HEK293 (cell line): ENCODE measurements at regions not wholly inside any gene's neighbourhood (a gene's known extent, or its start where the extent isn't known, plus 50 kb on each side); places are given as distances from the start of the nearest gene placed in this dataset.

ENCODE experiments used
- CTCF ChIA-PET: fragments of 350-600 bp; formaldehyde crosslinking; extraction: SDS; loops from one replicate; lab custom pipeline; 2021; ENCODE audit warnings: antibody characterized with exemption; lab: Yijun Ruan, JAX
- POLR2A ChIA-PET: fragments of 300-600 bp; formaldehyde crosslinking; extraction: SDS; loops from one replicate; lab custom pipeline; 2020; ENCODE audit warnings: antibody characterized with exemption, inconsistent platforms; lab: Yijun Ruan, JAX
- H3K27ac ChIP-seq: fragments of 200-500 bp; sonication (Bioruptor generic); 2 replicates; pipeline ENCODE4 v1.5.1; 2014; ENCODE audit warnings: low read depth, low read length, control low read depth, inconsistent platforms; ENCODE audit errors: extremely low read depth
- H3K36me3 ChIP-seq, 2 experiments: fragments of 200-500 bp in 1 of 2; sonication (Bioruptor generic) in 1 of 2; 1 replicate in 1 of 2; 2 replicates in 1 of 2; pipeline ENCODE4 v1.5.1; 2014 to 2017; ENCODE audit warnings: inconsistent platforms in 2 of 2, low read length in 2 of 2; ENCODE audit not compliant: control insufficient read depth in 2 of 2, insufficient read depth in 1 of 2
- H3K4me1 ChIP-seq: fragments of 200-500 bp; sonication (Bioruptor generic); 2 replicates; pipeline ENCODE4 v1.5.1; 2014; ENCODE audit warnings: mild to moderate bottlenecking, low read length, inconsistent platforms; ENCODE audit not compliant: control insufficient read depth, insufficient read depth
- H3K4me3 ChIP-seq: 2 replicates; pipeline ENCODE4 v1.5.1; 2011; ENCODE audit warnings: low read depth, mild to moderate bottlenecking, control low read depth, low read length, moderate library complexity
- H3K9me3 ChIP-seq: fragments of 200-500 bp; sonication (Bioruptor generic); 2 replicates; pipeline ENCODE4 v1.5.1; 2014; ENCODE audit warnings: low read depth, low read length, inconsistent platforms; ENCODE audit not compliant: control insufficient read depth, insufficient read depth
- GLI2 ChIP-seq: fragments of 450-650 bp; formaldehyde crosslinking; IDR thresholded peaks from 2 replicates; pipeline ENCODE4; 2017; ENCODE audit warnings: missing biosample characterization, missing genetic modification characterization, low read depth, borderline replicate concordance
- HOXC10 ChIP-seq: sonication (generic); formaldehyde crosslinking; IDR thresholded peaks from 2 replicates; pipeline ENCODE4 v1.8.1; 2023; ENCODE audit warnings: mild to moderate bottlenecking, missing genetic modification reagents
- IKZF3 ChIP-seq: fragments of 450-650 bp; IDR thresholded peaks from 2 replicates; pipeline ENCODE4 v1.5.0; 2018; ENCODE audit warnings: missing biosample characterization, mild to moderate bottlenecking, missing genetic modification characterization, moderate library complexity
- MYNN ChIP-seq: fragments of 450-650 bp; formaldehyde crosslinking; IDR thresholded peaks from 2 replicates; pipeline ENCODE4 v1.5.1; 2016; ENCODE audit warnings: missing biosample characterization, missing genetic modification characterization, borderline replicate concordance
- PRDM10 ChIP-seq: fragments of 450-650 bp; formaldehyde crosslinking; IDR thresholded peaks from 2 replicates; pipeline ENCODE4 v1.5.1; 2016; ENCODE audit warnings: missing biosample characterization, missing genetic modification characterization
- SCRT1 ChIP-seq: fragments of 450-650 bp; formaldehyde crosslinking; IDR thresholded peaks from 2 replicates; pipeline ENCODE4 v1.5.1; 2016; ENCODE audit warnings: missing biosample characterization, missing genetic modification characterization, borderline replicate concordance
- TSHZ1 ChIP-seq: fragments of 450-650 bp; formaldehyde crosslinking; IDR thresholded peaks from 2 replicates; pipeline ENCODE4 v1.5.1; 2016; ENCODE audit warnings: missing biosample characterization, missing genetic modification characterization, borderline replicate concordance
- ZBTB48 ChIP-seq: fragments of 450-650 bp; formaldehyde crosslinking; IDR thresholded peaks from 2 replicates; pipeline ENCODE4 v1.5.1; 2016; ENCODE audit warnings: missing biosample characterization, missing genetic modification characterization
- ZBTB49 ChIP-seq: fragments of 450-650 bp; formaldehyde crosslinking; IDR thresholded peaks from 2 replicates; pipeline ENCODE4 v1.5.1; 2016; ENCODE audit warnings: missing biosample characterization, missing genetic modification characterization, low read depth
- ZBTB6 ChIP-seq: fragments of 450-650 bp; formaldehyde crosslinking; IDR thresholded peaks from 2 replicates; pipeline ENCODE4 v1.5.1; 2017; ENCODE audit warnings: missing biosample characterization, missing genetic modification characterization
- ZNF138 ChIP-seq: fragments of 450-650 bp; formaldehyde crosslinking; IDR thresholded peaks from 2 replicates; pipeline ENCODE4 v1.5.1; 2016; ENCODE audit warnings: missing biosample characterization, missing genetic modification characterization, borderline replicate concordance
- ZNF211 ChIP-seq: fragments of 450-650 bp; formaldehyde crosslinking; IDR thresholded peaks from 2 replicates; pipeline ENCODE4 v1.5.1; 2016; ENCODE audit warnings: low read depth, missing biosample characterization, missing genetic modification characterization
- ZNF26 ChIP-seq: fragments of 450-650 bp; formaldehyde crosslinking; IDR thresholded peaks from 2 replicates; pipeline ENCODE4 v1.5.1; 2016; ENCODE audit warnings: missing biosample characterization, missing genetic modification characterization
- ZNF302 ChIP-seq: fragments of 450-650 bp; formaldehyde crosslinking; IDR thresholded peaks from 2 replicates; pipeline ENCODE4 v1.5.1; 2016; ENCODE audit warnings: missing biosample characterization, missing genetic modification characterization, low read depth
- ZNF513 ChIP-seq: fragments of 450-650 bp; IDR thresholded peaks from 2 replicates; pipeline ENCODE4 v1.5.1; 2018; ENCODE audit warnings: missing biosample characterization, missing genetic modification characterization
- ZNF580 ChIP-seq: fragments of 450-650 bp; formaldehyde crosslinking; IDR thresholded peaks from 2 replicates; pipeline ENCODE4 v1.5.1; 2016; ENCODE audit warnings: missing biosample characterization, missing genetic modification characterization
- ZNF610 ChIP-seq: fragments of 450-650 bp; formaldehyde crosslinking; IDR thresholded peaks from 2 replicates; pipeline ENCODE4 v1.5.1; 2016; ENCODE audit warnings: missing biosample characterization, missing genetic modification characterization, borderline replicate concordance
- ZNF621 ChIP-seq: fragments of 450-650 bp; formaldehyde crosslinking; IDR thresholded peaks from 2 replicates; pipeline ENCODE4 v1.5.1; 2017; ENCODE audit warnings: missing biosample characterization, missing genetic modification characterization
- ZNF626 ChIP-seq: fragments of 450-650 bp; sonication (Bioruptor Pico); formaldehyde crosslinking; IDR thresholded peaks from 2 replicates; pipeline ENCODE4 v1.5.1; 2018; ENCODE audit warnings: missing biosample characterization, missing genetic modification characterization, inconsistent platforms
- ZNF791 ChIP-seq: fragments of 450-650 bp; formaldehyde crosslinking; IDR thresholded peaks from 2 replicates; pipeline ENCODE4 v1.5.1; 2016; ENCODE audit warnings: missing biosample characterization, missing genetic modification characterization
- ZNF830 ChIP-seq: fragments of 450-650 bp; IDR thresholded peaks from 2 replicates; pipeline ENCODE4 v1.5.0; 2018; ENCODE audit warnings: missing biosample characterization, missing genetic modification characterization, low read depth, mild to moderate bottlenecking, moderate library complexity

- no peak for TF ChIP-seq ZBTB49 (tag by site-specific recombination)
- TF ChIP-seq ZNF791 = no peak
- TF ChIP-seq IKZF3 (tag by site-specific recombination) = no peak
- TF ChIP-seq MYNN (tag by site-specific recombination) = no peak
- no peak for TF ChIP-seq HOXC10 (CRISPR knock-in tag)
- no peak for TF ChIP-seq ZNF211 (tag by site-specific recombination)
- TF ChIP-seq ZNF610 = no peak
- TF ChIP-seq GLI2 (tag by site-specific recombination) = no peak
- TF ChIP-seq ZNF830 (tag by site-specific recombination) = no peak
- no peak for TF ChIP-seq ZBTB6 (tag by site-specific recombination)
- TF ChIP-seq TSHZ1 (tag by site-specific recombination) = no peak
Measured at GRCh38 chr5:163595932-163596607, 90.7 kb downstream of the MAT2B start (continued).

- CTCF ChIA-PET = no interaction called here
- H3K4me3 ChIP-seq = no peak overlapping the region
- H3K27ac ChIP-seq = no peak overlapping the region
- H3K9me3 ChIP-seq = no peaks in the 10 kb centered on the region
- POLR2A ChIA-PET = no interaction called here
- H3K4me1 ChIP-seq = no peaks in the 10 kb centered on the region
- no peaks in the 10 kb centered on the region for H3K36me3 ChIP-seq
- TF ChIP-seq ZNF513 (tag by site-specific recombination) = no peak
- TF ChIP-seq SCRT1 (tag by site-specific recombination) = no peak
- TF ChIP-seq ZNF626 (tag by site-specific recombination) = no peak
- no peak for TF ChIP-seq ZNF621
- TF ChIP-seq ZNF26 (tag by site-specific recombination) = no peak
- no peak for TF ChIP-seq ZBTB48 (tag by site-specific recombination)
- TF ChIP-seq ZNF580 (tag by site-specific recombination) = no peak
- no peak for TF ChIP-seq ZNF138
- TF ChIP-seq PRDM10 (tag by site-specific recombination) = no peak
- no peak for TF ChIP-seq ZNF302 (tag by site-specific recombination)
Measured at GRCh38 chr5:163596608-163597315, 91.3 kb downstream of the MAT2B start.
